GM23248 (cell line): ENCODE measurements at regions not wholly inside any gene's neighbourhood (a gene's known extent, or its start where the extent isn't known, plus 50 kb on each side); places are given as distances from the start of the nearest gene placed in this dataset.

Experiments
- EZH2 ChIP-seq: fragments of 200-600 bp; sonication (generic); IDR thresholded peaks from 2 replicates; pipeline ENCODE4 v1.6.1; 2018; ENCODE audit warnings: antibody characterized with exemption, mild to moderate bottlenecking; ENCODE audit not compliant: insufficient read depth, poor library complexity, severe bottlenecking
- EZH2phosphoT487 ChIP-seq: fragments of 200-600 bp; sonication (generic); IDR thresholded peaks from 2 replicates; pipeline ENCODE4 v1.6.1; 2018; ENCODE audit warnings: antibody characterized with exemption, moderate library complexity, mild to moderate bottlenecking, low read depth; ENCODE audit not compliant: insufficient read depth

GRCh38 chr15:66961407-66961884 is 104.0 kb upstream of the SMAD3 start:
- no peak for TF ChIP-seq EZH2phosphoT487
- no peak for TF ChIP-seq EZH2
